GDM1 (cell line): ENCODE measurements at regions not wholly inside any gene's neighbourhood (a gene's known extent, or its start where the extent isn't known, plus 50 kb on each side); places are given as distances from the start of the nearest gene placed in this dataset.

Experiments
- DNase-seq: peaks from one replicate; lab custom pipeline; 2025; lab: John Stamatoyannopoulos, UW

GRCh38 chr13:56198350-56198749 lies 942.4 kb upstream of the PRR20A start:
- no peak for DNase-seq

- DNase-seq, result no peak
These were observed 938.9 kb upstream of the PRR20A start for GRCh38 chr13:56201834-56202233.

- DNase-seq, result no peak
These were observed 924.5 kb upstream of the PRR20A start for GRCh38 chr13:56216221-56216620.

- DNase-seq, result no peak
These were observed 893.0 kb upstream of the PRR20A start for GRCh38 chr13:56247692-56248091.

- no peak for DNase-seq
These were observed 869.0 kb upstream of the PRR20A start for GRCh38 chr13:56271686-56272085.

GRCh38 chr13:56283262-56283828 lies 857.4 kb upstream of the PRR20A start:
- no peak for DNase-seq

- no peak for DNase-seq
These were observed 841.1 kb upstream of the PRR20A start for GRCh38 chr13:56299650-56300049.

GRCh38 chr13:56314765-56315164 lies 826.0 kb upstream of the PRR20A start:
- DNase-seq, result no peak

- no peak for DNase-seq
These were observed 822.9 kb upstream of the PRR20A start for GRCh38 chr13:56317841-56318240.

- no peak for DNase-seq
These were observed 808.0 kb upstream of the PRR20A start for GRCh38 chr13:56332671-56333070.

- DNase-seq, result no peak
These were observed 804.9 kb upstream of the PRR20A start for GRCh38 chr13:56335775-56336174.

GRCh38 chr13:56338421-56338820 lies 802.3 kb upstream of the PRR20A start:
- no peak for DNase-seq

GRCh38 chr13:56347014-56347413 lies 793.7 kb upstream of the PRR20A start:
- no peak for DNase-seq

- DNase-seq, result no peak
These were observed 790.9 kb upstream of the PRR20A start for GRCh38 chr13:56349866-56350265.

- no peak for DNase-seq
These were observed 789.7 kb upstream of the PRR20A start for GRCh38 chr13:56351041-56351440.

- DNase-seq, result no peak
These were observed 788.4 kb upstream of the PRR20A start for GRCh38 chr13:56352361-56352760.

GRCh38 chr13:56352901-56353300 lies 787.8 kb upstream of the PRR20A start:
- DNase-seq, result no peak

- DNase-seq, result no peak
These were observed 784.0 kb upstream of the PRR20A start for GRCh38 chr13:56356690-56357089.

GRCh38 chr13:56378566-56378965 lies 762.2 kb upstream of the PRR20A start:
- no peak for DNase-seq

- DNase-seq, result no peak
These were observed 747.2 kb upstream of the PRR20A start for GRCh38 chr13:56393549-56393948.

GRCh38 chr13:56396318-56396717 lies 744.4 kb upstream of the PRR20A start:
- no peak for DNase-seq

GRCh38 chr13:56400774-56401173 lies 739.9 kb upstream of the PRR20A start:
- no peak for DNase-seq

GRCh38 chr13:56412856-56413255 lies 727.9 kb upstream of the PRR20A start:
- DNase-seq, result no peak

GRCh38 chr13:56424246-56424645 lies 716.5 kb upstream of the PRR20A start:
- DNase-seq, result no peak
